GM12878 (cell line): ENCODE measurements at regions not wholly inside any gene's neighbourhood (a gene's known extent, or its start where the extent isn't known, plus 50 kb on each side); places are given as distances from the start of the nearest gene placed in this dataset.

Source experiments
- ASH2L ChIP-seq: fragments of 300-600, 200-600 bp; sonication (generic); IDR thresholded peaks from 2 replicates; pipeline ENCODE4 v1.6.1; 2017; ENCODE audit warnings: low read depth, mild to moderate bottlenecking, borderline replicate concordance
- BCL3 ChIP-seq: IDR thresholded peaks from 2 replicates; pipeline ENCODE4 v1.6.1; 2011; ENCODE audit warnings: borderline replicate concordance, low read depth, mild to moderate bottlenecking, moderate library complexity, low read length; ENCODE audit not compliant: insufficient read depth, poor library complexity, severe bottlenecking
- BMI1 ChIP-seq: fragments of 450-650 bp; IDR thresholded peaks from 2 replicates; pipeline ENCODE4 v1.6.1; 2016; ENCODE audit warnings: mild to moderate bottlenecking, moderate library complexity, borderline replicate concordance
- CEBPB ChIP-seq, 2 experiments: fragments of 150-350 bp in 1 of 2; IDR thresholded peaks; 2 replicates each; pipeline ENCODE4 v1.6.1; 2012 to 2014; ENCODE audit warnings: low read depth in 2 of 2, low read length in 2 of 2, borderline replicate concordance in 1 of 2, inconsistent platforms in 1 of 2
- CREB1 ChIP-seq: IDR thresholded peaks from 2 replicates; pipeline ENCODE4 v1.6.1; 2012; ENCODE audit warnings: low read depth, mild to moderate bottlenecking, inconsistent platforms
- ELK1 ChIP-seq: IDR thresholded peaks from 2 replicates; pipeline ENCODE4 v1.6.1; 2012; ENCODE audit warnings: low read depth, low read length, improper control_type of control experiment
- MEF2A ChIP-seq: IDR thresholded peaks from 2 replicates; pipeline ENCODE4 v1.6.1; 2011; ENCODE audit warnings: low read depth, mild to moderate bottlenecking, low read length, moderate library complexity; ENCODE audit not compliant: insufficient read depth
- MYB ChIP-seq: fragments of 150-350 bp; IDR thresholded peaks from 2 replicates; pipeline ENCODE4 v1.6.1; 2014; ENCODE audit warnings: mild to moderate bottlenecking, low read depth, low read length, borderline replicate concordance
- NBN ChIP-seq: fragments of 450-650 bp; IDR thresholded peaks from 2 replicates; pipeline ENCODE4 v1.6.1; 2016
- NR2C2 ChIP-seq: IDR thresholded peaks from 2 replicates; pipeline ENCODE4 v1.6.1; 2011; ENCODE audit warnings: borderline replicate concordance, low read depth; ENCODE audit not compliant: control insufficient read depth, insufficient read length
- POLR2AphosphoS2 ChIP-seq: IDR thresholded peaks from 2 replicates; pipeline ENCODE4 v1.6.1; 2011; ENCODE audit warnings: low read depth, mild to moderate bottlenecking, low read length, improper control_type of control experiment, moderate library complexity
- RB1 ChIP-seq: fragments of 450-650 bp; formaldehyde crosslinking; IDR thresholded peaks from 2 replicates; pipeline ENCODE4 v1.6.1; 2017; ENCODE audit warnings: mild to moderate bottlenecking, borderline replicate concordance

GRCh38 chr2:78532762-78533379 is 492.6 kb upstream of the REG3G start (continued):
- TF ChIP-seq BMI1 (no peak), NR2C2 (no peak), ASH2L (no peak), MEF2A (no peak), NBN (no peak), CEBPB (IDR thresholded peaks at IDR 0.05; ENCODE audit: borderline replicate concordance in 1 of 2, low read depth in 2 of 2, low read length in 2 of 2) (no peak), MYB (no peak), RB1 (no peak), CREB1 (no peak), BCL3 (no peak), POLR2AphosphoS2 (no peak), ELK1 (no peak)
